HCT116 (cell line): ENCODE measurements at regions not wholly inside any gene's neighbourhood (a gene's known extent, or its start where the extent isn't known, plus 50 kb on each side); places are given as distances from the start of the nearest gene placed in this dataset.

Experiments
- ATF3 ChIP-seq: IDR thresholded peaks from 2 replicates; pipeline ENCODE4 v1.6.1; 2012
- CEBPB ChIP-seq: IDR thresholded peaks from 2 replicates; pipeline ENCODE4 v1.6.1; 2012; ENCODE audit warnings: low read depth
- CTCF ChIP-seq, 3 experiments: fragments of 200-600 bp in 1 of 3; sonication (generic) in 1 of 3; IDR thresholded peaks in 2 of 3; conservative IDR thresholded peaks in 1 of 3; 2 replicates each; pipeline ENCODE4 v1.5.1; 2012 to 2017; ENCODE audit warnings: low read depth in 2 of 3, low read length in 2 of 3, antibody characterized with exemption in 1 of 3, borderline replicate concordance in 1 of 3, control low read depth in 1 of 3, mild to moderate bottlenecking in 1 of 3, mixed read lengths in 1 of 3, mixed run types in 1 of 3, moderate library complexity in 1 of 3; ENCODE audit not compliant: insufficient read depth in 1 of 3
- ELF1 ChIP-seq: IDR thresholded peaks from 2 replicates; pipeline ENCODE4 v1.6.1; 2012; ENCODE audit warnings: low read depth, borderline replicate concordance
- EZH2 ChIP-seq: fragments of 200-600 bp; sonication (generic); IDR thresholded peaks from 2 replicates; pipeline ENCODE4 v1.6.1; 2017; ENCODE audit warnings: antibody characterized with exemption, mixed run types
- EZH2phosphoT487 ChIP-seq: fragments of 200-600 bp; IDR thresholded peaks from 2 replicates; pipeline ENCODE4 v1.6.1; 2018; ENCODE audit warnings: antibody characterized with exemption, borderline replicate concordance
- JUND ChIP-seq: IDR thresholded peaks from 2 replicates; pipeline ENCODE4 v1.6.1; 2012
- MAX ChIP-seq: IDR thresholded peaks from 2 replicates; pipeline ENCODE4 v1.6.1; 2012
- POLR2A ChIP-seq: IDR thresholded peaks from 2 replicates; pipeline ENCODE4 v1.7.0; 2011; ENCODE audit warnings: borderline replicate concordance; ENCODE audit not compliant: insufficient read depth, insufficient read length; ENCODE audit errors: extremely low read depth
- POLR2AphosphoS5 ChIP-seq: IDR thresholded peaks from 2 replicates; pipeline ENCODE4 v1.6.1; 2011; ENCODE audit warnings: mild to moderate bottlenecking, low read depth, low read length, moderate library complexity
- SP1 ChIP-seq: IDR thresholded peaks from 2 replicates; pipeline ENCODE4 v1.6.1; 2012; ENCODE audit warnings: low read depth

GRCh38 chr2:136217996-136218395, 100.0 kb upstream of the CXCR4 start:
- no peak for TF ChIP-seq EZH2phosphoT487
- TF ChIP-seq CTCF (IDR thresholded peaks at IDR 0.05 in 2 of 3, conservative IDR thresholded peaks at IDR 0.05 in 1 of 3; ENCODE audit: borderline replicate concordance in 1 of 3, insufficient read depth in 1 of 3, low read depth in 2 of 3, low read length in 2 of 3): no peak
- TF ChIP-seq ELF1: no peak
- no peak for TF ChIP-seq POLR2AphosphoS5
- TF ChIP-seq ATF3: no peak
- no peak for TF ChIP-seq EZH2
- TF ChIP-seq SP1: no peak
- no peak for TF ChIP-seq MAX
- no peak for TF ChIP-seq POLR2A
- no peak for TF ChIP-seq CEBPB
- no peak for TF ChIP-seq JUND
